ENCODE measurements at regions not wholly inside any gene's neighbourhood (a gene's known extent, or its start where the extent isn't known, plus 50 kb on each side); places are given as distances from the start of the nearest gene placed in this dataset.

- TF ChIP-seq CTCF (IDR thresholded peaks at IDR 0.05) = no peak
- TF ChIP-seq POLR2A (IDR thresholded peaks at IDR 0.05) = no peak
These were observed 1183.0 kb downstream of the TECRL start for GRCh38 chr4:63226229-63226628.

Data from esophagus squamous epithelium (tissue), 4 donors.